ENCODE measurements at regions not wholly inside any gene's neighbourhood (a gene's known extent, or its start where the extent isn't known, plus 50 kb on each side); places are given as distances from the start of the nearest gene placed in this dataset.

GRCh38 chr7:26449175-26450165 lies 157.8 kb downstream of the SNX10 start:
- TF ChIP-seq CTCF (IDR thresholded peaks at IDR 0.05) (no peak), POLR2AphosphoS5 (IDR thresholded peaks at IDR 0.05) (no peak), EP300 (IDR thresholded peaks at IDR 0.05) (no peak), POLR2A (IDR thresholded peaks at IDR 0.05; ENCODE audit: low read depth) (no peak)

Data from esophagus muscularis mucosa (tissue), 4 donors.